ENCODE measurements at regions not wholly inside any gene's neighbourhood (a gene's known extent, or its start where the extent isn't known, plus 50 kb on each side); places are given as distances from the start of the nearest gene placed in this dataset.
A peak's percentile ranks its signal among the peaks of the same experiment; 100 is the strongest.
"Not testable (repeated sequence)": the region's sequence is repeated elsewhere in the genome, so short reads cannot be mapped to it uniquely, and the experiment has no call there.

DNA sequence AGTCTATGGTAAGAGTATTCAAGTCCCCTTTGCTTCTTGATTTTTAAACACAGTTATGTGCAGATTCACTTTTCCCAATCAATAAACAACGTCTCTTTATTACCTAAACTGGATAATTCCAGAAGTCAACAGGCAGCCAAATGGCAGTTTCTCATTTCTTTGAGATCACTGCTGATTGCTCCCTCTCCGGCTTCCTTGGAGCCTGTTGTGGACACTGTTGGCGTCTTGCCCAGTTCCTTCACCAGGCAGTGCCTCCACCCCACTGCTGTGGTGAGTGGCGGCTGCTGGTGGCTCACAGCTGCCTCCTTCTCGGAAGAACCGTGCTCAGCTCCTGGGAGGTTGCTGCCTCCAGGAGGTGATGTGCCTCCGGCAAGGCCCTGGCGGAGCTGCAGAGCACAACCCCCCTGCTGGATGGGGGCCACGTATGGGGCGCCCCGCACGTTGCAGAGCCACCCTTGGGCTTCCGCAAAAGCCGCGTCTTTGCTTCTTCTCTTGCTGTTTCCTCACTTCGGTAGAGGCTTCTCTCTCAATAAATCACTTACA, 105.1 kb upstream of the CNKSR3 start:
- Histone ChIP-seq H3K4me3 (ENCODE audit: low read length) (no peak overlapping the region), H3K9ac (ENCODE audit: low read length) (no peak overlapping the region), H3K9me3 (ENCODE audit: control insufficient read depth, low read length) (no peaks in the 10 kb centered on the region), H3K36me3 (ENCODE audit: control insufficient read depth, insufficient read depth, low read length, severe bottlenecking) (no peaks in the 10 kb centered on the region), H3K4me1 (ENCODE audit: control insufficient read depth, insufficient read depth, low read length) (no peaks in the 10 kb centered on the region), H3K27me3 (replicated peaks; ENCODE audit: control insufficient read depth, insufficient read depth, low read length) (no peaks in the 10 kb centered on the region)
- peak; percentile 18 for DNase-seq (ENCODE audit: low read depth)

DNA sequence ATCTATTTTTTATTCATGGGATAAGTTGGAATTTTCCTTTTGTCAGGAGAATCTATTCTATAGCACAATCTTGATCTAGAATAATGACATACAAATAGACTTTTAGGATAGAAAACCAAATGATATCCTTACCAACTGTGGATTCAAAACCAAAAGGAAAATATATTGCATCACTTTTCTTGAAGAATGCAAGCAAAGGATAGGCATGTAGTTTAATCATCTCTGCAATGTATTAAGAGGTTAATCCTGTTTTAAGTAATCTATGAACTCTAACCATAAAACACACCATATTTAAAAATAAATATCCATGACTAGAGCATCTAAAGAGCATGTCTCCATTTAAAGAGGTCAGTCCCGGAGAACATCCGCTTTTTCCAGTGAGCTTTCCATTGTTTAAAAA, 106.7 kb upstream of the CNKSR3 start:
- Histone ChIP-seq H3K4me3 (ENCODE audit: low read length) (no peak overlapping the region), H3K36me3 (ENCODE audit: control insufficient read depth, insufficient read depth, low read length, severe bottlenecking) (no peaks in the 10 kb centered on the region), H3K27me3 (replicated peaks; ENCODE audit: control insufficient read depth, insufficient read depth, low read length) (no peaks in the 10 kb centered on the region), H3K9me3 (ENCODE audit: control insufficient read depth, low read length) (no peaks in the 10 kb centered on the region), H3K9ac (ENCODE audit: low read length) (no peak overlapping the region), H3K4me1 (ENCODE audit: control insufficient read depth, insufficient read depth, low read length) (no peaks in the 10 kb centered on the region)
- DNase-seq (ENCODE audit: low read depth): peak; percentile 52

DNA sequence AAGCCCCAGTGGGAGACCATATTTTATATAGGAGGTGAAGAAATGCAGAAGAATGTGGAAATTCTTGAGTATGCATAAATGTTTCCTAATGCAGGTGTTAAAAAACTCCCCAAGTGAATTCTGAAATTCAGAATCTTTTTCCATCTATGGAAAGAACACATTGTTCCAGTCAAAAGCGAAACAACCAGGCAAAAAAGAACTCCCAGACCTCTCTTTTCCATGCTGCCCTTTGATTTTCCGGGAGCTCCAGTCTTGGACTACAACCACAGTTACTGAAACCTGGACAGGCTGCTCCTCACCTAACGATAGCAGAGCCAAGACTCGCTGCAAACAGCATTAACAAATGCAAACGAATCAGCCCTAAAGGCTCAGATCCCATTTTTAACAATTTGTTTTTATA, 108.7 kb upstream of the CNKSR3 start:
- DNase-seq (ENCODE audit: low read depth): no peak

DNA sequence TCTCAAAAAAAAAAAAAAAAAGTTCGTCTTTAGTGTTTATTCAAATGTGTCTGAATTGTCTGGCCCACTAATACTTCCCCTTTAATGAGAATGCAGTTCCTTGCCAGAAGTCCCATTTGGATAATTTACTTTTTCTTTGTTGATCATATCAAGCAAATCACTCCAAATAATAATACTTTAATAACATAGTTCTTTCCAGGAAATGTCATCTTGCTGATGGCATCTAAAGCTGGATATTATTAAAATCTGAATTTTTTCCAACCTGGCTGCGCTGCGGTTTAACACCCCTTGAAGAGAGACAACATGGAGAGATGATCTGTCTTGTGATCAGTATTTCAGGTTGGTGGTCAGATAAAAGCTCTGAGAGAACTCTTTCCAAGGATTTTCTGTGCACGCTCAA, 111.2 kb upstream of the CNKSR3 start:
- Histone ChIP-seq H3K27me3 (replicated peaks; ENCODE audit: control insufficient read depth, insufficient read depth, low read length) (no peaks in the 10 kb centered on the region), H3K36me3 (ENCODE audit: control insufficient read depth, insufficient read depth, low read length, severe bottlenecking) (no peaks in the 10 kb centered on the region), H3K4me1 (ENCODE audit: control insufficient read depth, insufficient read depth, low read length) (no peaks in the 10 kb centered on the region), H3K9me3 (ENCODE audit: control insufficient read depth, low read length) (no peaks in the 10 kb centered on the region), H3K4me3 (ENCODE audit: low read length) (no peak overlapping the region), H3K9ac (ENCODE audit: low read length) (no peak overlapping the region)
- no peak for DNase-seq (ENCODE audit: low read depth)

More for the DNA sequence above, 108.7 kb upstream of the CNKSR3 start:
- Histone ChIP-seq H3K9ac (ENCODE audit: low read length) (no peak overlapping the region), H3K36me3 (ENCODE audit: control insufficient read depth, insufficient read depth, low read length, severe bottlenecking) (no peaks in the 10 kb centered on the region), H3K9me3 (ENCODE audit: control insufficient read depth, low read length) (no peaks in the 10 kb centered on the region), H3K4me3 (ENCODE audit: low read length) (no peak overlapping the region), H3K27me3 (replicated peaks; ENCODE audit: control insufficient read depth, insufficient read depth, low read length) (no peaks in the 10 kb centered on the region), H3K4me1 (ENCODE audit: control insufficient read depth, insufficient read depth, low read length) (no peaks in the 10 kb centered on the region)

DNA sequence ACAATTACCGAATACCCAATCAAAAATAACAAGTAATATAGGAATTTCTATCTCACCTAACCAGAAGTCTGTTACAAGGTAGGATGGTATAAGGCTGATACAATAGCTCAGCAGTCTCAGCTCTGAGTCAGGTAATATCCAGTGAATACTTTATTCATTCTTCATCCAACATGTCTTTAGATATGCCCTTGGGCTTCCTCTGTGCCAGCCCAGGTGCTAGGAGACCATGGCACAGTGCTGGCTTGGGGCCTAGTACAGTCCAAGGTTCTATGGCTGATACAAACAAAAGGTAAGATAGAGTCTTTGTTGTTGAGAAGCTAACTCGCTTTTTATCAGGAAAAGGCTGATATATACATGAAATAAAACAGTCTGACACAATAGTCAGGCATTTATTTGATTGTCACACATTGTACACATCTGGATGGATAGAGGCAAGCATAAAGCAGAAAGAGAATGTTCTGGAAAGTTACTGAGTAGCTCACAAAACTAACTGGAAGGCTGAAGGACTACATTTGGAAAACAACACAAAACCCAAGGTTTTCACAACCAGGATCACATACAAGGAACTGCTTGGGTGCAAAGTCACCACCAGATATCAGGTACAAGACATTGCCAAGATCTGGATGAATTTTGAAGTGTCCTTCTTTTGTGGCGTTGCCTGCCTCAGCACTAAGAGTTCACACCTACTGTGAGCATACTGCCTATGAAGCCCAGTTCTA, 110.4 kb upstream of the SCAF8 start:
- Histone ChIP-seq H3K4me1 (ENCODE audit: control insufficient read depth, insufficient read depth, low read length) (no peaks in the 10 kb centered on the region), H3K9me3 (ENCODE audit: control insufficient read depth, low read length) (no peaks in the 10 kb centered on the region), H3K9ac (ENCODE audit: low read length) (no peak overlapping the region), H3K4me3 (ENCODE audit: low read length) (no peak overlapping the region), H3K27me3 (replicated peaks; ENCODE audit: control insufficient read depth, insufficient read depth, low read length) (no peaks in the 10 kb centered on the region), H3K36me3 (ENCODE audit: control insufficient read depth, insufficient read depth, low read length, severe bottlenecking) (no peaks in the 10 kb centered on the region)
- DNase-seq (ENCODE audit: low read depth): no peak

DNA sequence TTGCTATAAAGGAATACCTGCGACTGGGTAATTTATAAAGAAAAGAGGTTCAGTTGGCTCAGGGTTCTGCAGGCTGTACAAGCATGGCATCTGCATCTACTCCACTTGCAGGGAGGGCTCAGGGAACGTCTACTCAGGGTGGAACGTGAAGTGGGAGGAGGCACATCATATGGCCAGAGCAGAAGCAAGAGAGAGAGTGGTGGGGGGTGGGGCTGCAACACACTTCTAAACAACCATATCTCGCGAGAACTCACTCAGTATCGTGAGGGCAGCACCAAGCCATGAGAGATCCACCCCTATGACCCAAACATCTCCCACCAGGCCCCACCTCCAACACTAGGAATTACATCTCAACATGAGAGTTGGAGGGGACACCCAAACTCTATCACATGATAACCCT, 109.8 kb upstream of the SCAF8 start:
- no peaks in the 10 kb centered on the region for H3K9me3 ChIP-seq (ENCODE audit: control insufficient read depth, low read length)
- H3K27me3 ChIP-seq (replicated peaks; ENCODE audit: control insufficient read depth, insufficient read depth, low read length): no peaks in the 10 kb centered on the region
- H3K4me1 ChIP-seq (ENCODE audit: control insufficient read depth, insufficient read depth, low read length): no peaks in the 10 kb centered on the region
- no peak for DNase-seq (ENCODE audit: low read depth)
- no peak overlapping the region for H3K9ac ChIP-seq (ENCODE audit: low read length)
- H3K36me3 ChIP-seq (ENCODE audit: control insufficient read depth, insufficient read depth, low read length, severe bottlenecking): no peaks in the 10 kb centered on the region
- H3K4me3 ChIP-seq (ENCODE audit: low read length): no peak overlapping the region

DNA sequence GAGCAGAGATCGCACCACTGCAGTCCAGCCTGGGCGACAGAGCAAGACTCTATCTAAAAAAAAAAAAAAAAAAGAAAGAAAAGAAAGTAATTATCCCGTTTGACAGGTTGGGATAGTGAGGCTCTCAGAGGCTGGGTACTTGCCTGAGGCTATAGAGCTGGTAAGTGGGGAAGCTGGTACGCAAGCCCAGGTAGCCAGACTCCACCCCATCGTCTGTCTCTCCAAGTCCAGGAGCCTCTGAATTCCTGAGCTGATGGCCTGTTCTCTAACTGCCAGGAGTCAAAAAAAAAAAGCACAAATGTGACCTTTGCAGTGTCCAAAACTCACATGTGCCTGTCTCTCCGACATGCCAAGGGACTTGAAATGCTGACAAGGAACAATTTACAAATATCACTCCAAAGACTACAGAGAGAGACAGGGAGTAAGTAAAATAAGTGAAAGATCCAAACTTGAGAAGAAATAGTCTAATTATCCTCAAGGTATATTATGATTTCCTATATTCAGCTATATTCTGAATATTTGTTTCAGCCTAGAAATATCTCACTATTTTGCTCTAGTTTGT, 109.1 kb upstream of the SCAF8 start:
- no peak for DNase-seq (ENCODE audit: low read depth)
- Histone ChIP-seq H3K9me3 (ENCODE audit: control insufficient read depth, low read length) (no peaks in the 10 kb centered on the region), H3K9ac (ENCODE audit: low read length) (no peak overlapping the region), H3K4me1 (ENCODE audit: control insufficient read depth, insufficient read depth, low read length) (no peaks in the 10 kb centered on the region), H3K36me3 (ENCODE audit: control insufficient read depth, insufficient read depth, low read length, severe bottlenecking) (no peaks in the 10 kb centered on the region), H3K4me3 (ENCODE audit: low read length) (no peak overlapping the region), H3K27me3 (replicated peaks; ENCODE audit: control insufficient read depth, insufficient read depth, low read length) (no peaks in the 10 kb centered on the region)

DNA sequence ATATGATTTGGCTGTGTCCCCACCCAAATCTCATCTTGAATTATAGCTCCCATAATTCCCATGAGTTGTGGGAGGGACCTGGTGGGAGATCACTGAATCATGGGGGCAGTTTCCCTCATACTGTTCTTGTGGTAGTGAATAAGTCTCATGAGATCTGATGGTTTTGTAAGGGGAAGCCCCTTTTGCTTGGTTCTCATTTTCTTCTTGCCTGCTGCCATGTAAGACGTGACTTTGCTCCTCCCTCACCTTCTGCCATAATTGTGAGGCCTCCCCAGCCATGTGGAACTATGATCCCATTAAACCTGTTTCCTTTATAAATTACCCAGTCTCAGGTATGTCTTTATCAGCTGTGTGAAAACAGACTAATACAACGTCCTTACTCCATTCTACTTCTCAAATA, 108.5 kb upstream of the SCAF8 start:
- not testable (repeated sequence) for H3K9me3 ChIP-seq (ENCODE audit: control insufficient read depth, low read length); H3K4me3 ChIP-seq (ENCODE audit: low read length); H3K9ac ChIP-seq (ENCODE audit: low read length); H3K27me3 ChIP-seq (replicated peaks; ENCODE audit: control insufficient read depth, insufficient read depth, low read length); H3K36me3 ChIP-seq (ENCODE audit: control insufficient read depth, insufficient read depth, low read length, severe bottlenecking); H3K4me1 ChIP-seq (ENCODE audit: control insufficient read depth, insufficient read depth, low read length); DNase-seq (ENCODE audit: low read depth)

DNA sequence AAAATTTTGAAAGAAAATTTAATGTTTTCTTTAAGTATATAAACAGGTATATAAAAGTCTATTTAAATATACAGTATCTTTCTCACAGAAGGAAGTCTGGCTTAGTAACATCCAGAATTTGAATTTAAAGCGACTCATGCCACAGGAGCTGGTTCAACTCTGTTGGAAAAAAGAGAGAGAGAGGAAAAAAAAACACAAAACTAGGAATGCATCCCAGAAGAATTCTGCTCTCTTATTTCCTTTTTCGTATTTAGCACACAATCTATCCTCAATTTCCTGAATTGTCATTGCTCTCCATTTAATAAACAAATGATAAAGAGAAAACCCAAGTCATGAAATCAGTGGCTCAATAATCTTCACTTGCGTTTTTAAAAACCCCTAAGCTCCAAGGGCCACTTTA, 107.5 kb upstream of the SCAF8 start:
- Histone ChIP-seq H3K4me3 (ENCODE audit: low read length) (no peak overlapping the region), H3K36me3 (ENCODE audit: control insufficient read depth, insufficient read depth, low read length, severe bottlenecking) (no peaks in the 10 kb centered on the region), H3K9ac (ENCODE audit: low read length) (no peak overlapping the region), H3K27me3 (replicated peaks; ENCODE audit: control insufficient read depth, insufficient read depth, low read length) (no peaks in the 10 kb centered on the region), H3K9me3 (ENCODE audit: control insufficient read depth, low read length) (no peaks in the 10 kb centered on the region), H3K4me1 (ENCODE audit: control insufficient read depth, insufficient read depth, low read length) (no peaks in the 10 kb centered on the region)
- DNase-seq (ENCODE audit: low read depth): no peak

DNA sequence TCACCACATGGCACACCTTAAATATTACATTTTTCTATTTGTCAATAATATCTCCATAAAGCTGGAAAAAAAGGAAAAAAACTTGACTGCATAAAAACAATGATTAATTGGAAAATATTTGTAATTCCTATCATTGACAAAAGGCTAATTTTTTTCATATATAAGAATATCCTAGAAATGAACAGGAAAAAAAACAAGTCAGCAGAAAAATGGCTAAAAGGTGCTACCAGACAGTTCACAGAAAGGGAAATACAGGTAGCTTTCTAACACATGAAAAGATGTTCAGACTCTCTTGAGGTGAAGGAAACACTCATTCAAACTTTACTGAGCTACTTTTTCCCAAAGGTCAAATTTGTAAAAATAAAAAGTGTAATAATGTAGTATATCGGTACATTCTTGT, 104.1 kb upstream of the SCAF8 start:
- Histone ChIP-seq H3K4me1 (ENCODE audit: control insufficient read depth, insufficient read depth, low read length) (no peaks in the 10 kb centered on the region), H3K4me3 (ENCODE audit: low read length) (no peak overlapping the region), H3K27me3 (replicated peaks; ENCODE audit: control insufficient read depth, insufficient read depth, low read length) (no peaks in the 10 kb centered on the region), H3K9me3 (ENCODE audit: control insufficient read depth, low read length) (no peaks in the 10 kb centered on the region), H3K36me3 (ENCODE audit: control insufficient read depth, insufficient read depth, low read length, severe bottlenecking) (no peaks in the 10 kb centered on the region), H3K9ac (ENCODE audit: low read length) (no peak overlapping the region)
- no peak for DNase-seq (ENCODE audit: low read depth)

DNA sequence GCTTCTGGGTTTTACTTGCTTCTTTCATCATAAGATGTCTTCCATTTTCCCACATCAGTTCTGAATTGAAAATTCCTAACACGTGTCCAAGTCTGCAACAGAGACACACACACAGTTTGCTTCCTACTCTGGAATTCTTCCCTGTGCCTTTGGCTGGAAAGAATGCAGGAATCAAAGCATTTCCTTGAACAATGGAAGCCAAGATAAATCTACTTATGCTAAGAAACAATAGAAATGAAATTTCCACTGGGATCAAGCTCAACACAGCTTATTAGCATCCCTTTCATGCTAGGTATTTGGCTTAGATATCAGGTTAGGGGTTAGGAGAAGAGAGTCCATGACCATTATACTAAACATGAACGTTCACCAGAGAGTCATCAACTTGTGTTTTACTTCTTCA, 101.1 kb upstream of the SCAF8 start:
- H3K9ac ChIP-seq (ENCODE audit: low read length): no peak overlapping the region
- H3K4me1 ChIP-seq (ENCODE audit: control insufficient read depth, insufficient read depth, low read length): no peaks in the 10 kb centered on the region
- no peaks in the 10 kb centered on the region for H3K36me3 ChIP-seq (ENCODE audit: control insufficient read depth, insufficient read depth, low read length, severe bottlenecking)
- H3K27me3 ChIP-seq (replicated peaks; ENCODE audit: control insufficient read depth, insufficient read depth, low read length): no peaks in the 10 kb centered on the region
- DNase-seq (ENCODE audit: low read depth): no peak
- no peaks in the 10 kb centered on the region for H3K9me3 ChIP-seq (ENCODE audit: control insufficient read depth, low read length)
- no peak overlapping the region for H3K4me3 ChIP-seq (ENCODE audit: low read length)

DNA sequence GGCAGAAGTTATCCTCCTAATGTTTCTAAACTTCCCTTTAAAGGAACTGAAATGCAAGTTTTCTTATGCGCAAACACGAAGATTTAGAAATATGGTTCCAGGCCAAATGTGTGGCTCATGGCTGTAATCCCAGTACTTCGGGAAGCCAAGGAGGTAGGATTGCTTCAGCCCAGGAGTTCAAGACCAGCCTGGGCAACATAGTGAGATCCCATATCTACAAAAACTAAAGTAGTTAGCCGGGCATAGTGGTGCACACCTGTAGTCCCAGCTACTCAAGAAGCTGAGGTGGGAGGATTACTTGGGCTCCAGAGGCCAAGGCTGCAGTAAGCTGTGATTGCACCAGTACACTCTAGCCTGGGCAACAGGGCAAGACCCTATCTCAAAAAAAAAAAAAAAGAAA, 95.8 kb upstream of the SCAF8 start:
- Histone ChIP-seq H3K9me3 (ENCODE audit: control insufficient read depth, low read length) (no peaks in the 10 kb centered on the region), H3K4me1 (ENCODE audit: control insufficient read depth, insufficient read depth, low read length) (no peaks in the 10 kb centered on the region), H3K27me3 (replicated peaks; ENCODE audit: control insufficient read depth, insufficient read depth, low read length) (no peaks in the 10 kb centered on the region), H3K36me3 (ENCODE audit: control insufficient read depth, insufficient read depth, low read length, severe bottlenecking) (no peaks in the 10 kb centered on the region), H3K4me3 (ENCODE audit: low read length) (no peak overlapping the region), H3K9ac (ENCODE audit: low read length) (no peak overlapping the region)
- DNase-seq (ENCODE audit: low read depth): no peak

Measured in adipocyte (in vitro differentiated cells).